Activated B cell treated with CpG ODN at 0.5 μM for 24 hours (primary cell): ENCODE measurements at regions not wholly inside any gene's neighbourhood (a gene's known extent, or its start where the extent isn't known, plus 50 kb on each side); places are given as distances from the start of the nearest gene placed in this dataset.
"Not testable (repeated sequence)": the region's sequence is repeated elsewhere in the genome, so short reads cannot be mapped to it uniquely, and the experiment has no call there.

Experiments
- ATAC-seq: fragments of 200-7000 bp; cut with Tn5 transposase; one replicate; pipeline ENCODE4 v1.10.0; 2021; ENCODE audit warnings: low read depth, mild to moderate bottlenecking, moderate library complexity
- CTCF ChIA-PET: fragments of 350-600 bp; sonication (Branson Sonifier 250); formaldehyde crosslinking; loops from one replicate; lab custom pipeline; 2021; ENCODE audit warnings: antibody characterized with exemption; lab: Charles Lee
- POLR2A ChIA-PET: fragments of 350-600 bp; sonication (Branson Sonifier 250); formaldehyde crosslinking; loops from one replicate; lab custom pipeline; 2021; ENCODE audit warnings: antibody characterized with exemption; lab: Charles Lee
- DNase-seq: peaks from one replicate; pipeline ENCODE4 v3.0.0; 2022
- H3K27ac Mint-ChIP-seq: one replicate; pipeline ENCODE4 v1.8.0; 2020; ENCODE audit warnings: mixed read lengths
- H3K27me3 Mint-ChIP-seq: one replicate; pipeline ENCODE4 v1.8.0; 2021; ENCODE audit warnings: mixed read lengths
- H3K36me3 Mint-ChIP-seq: one replicate; pipeline ENCODE4 v1.8.0; 2021; ENCODE audit warnings: low read depth, mixed read lengths
- H3K4me1 Mint-ChIP-seq: one replicate; pipeline ENCODE4 v1.8.0; 2021; ENCODE audit warnings: mixed read lengths
- H3K4me3 Mint-ChIP-seq: one replicate; pipeline ENCODE4 v1.8.0; 2020; ENCODE audit warnings: mild to moderate bottlenecking, mixed read lengths
- H3K9me3 Mint-ChIP-seq: one replicate; pipeline ENCODE4 v1.8.0; 2020; ENCODE audit warnings: mixed read lengths
- intact Hi-C: fragments of 100-400 bp; cut with micrococcal nuclease; formaldehyde crosslinking; loops from one replicate; pipeline ENCODE4 v1.15.1; 2024
- TF ChIP-seq, protein P1 (sequence below): fragments of 200-600 bp; IDR thresholded peaks from one replicate; pipeline ENCODE4 v1.8.0; 2022; ENCODE audit warnings: antibody characterized with exemption, mild to moderate bottlenecking

DNA sequence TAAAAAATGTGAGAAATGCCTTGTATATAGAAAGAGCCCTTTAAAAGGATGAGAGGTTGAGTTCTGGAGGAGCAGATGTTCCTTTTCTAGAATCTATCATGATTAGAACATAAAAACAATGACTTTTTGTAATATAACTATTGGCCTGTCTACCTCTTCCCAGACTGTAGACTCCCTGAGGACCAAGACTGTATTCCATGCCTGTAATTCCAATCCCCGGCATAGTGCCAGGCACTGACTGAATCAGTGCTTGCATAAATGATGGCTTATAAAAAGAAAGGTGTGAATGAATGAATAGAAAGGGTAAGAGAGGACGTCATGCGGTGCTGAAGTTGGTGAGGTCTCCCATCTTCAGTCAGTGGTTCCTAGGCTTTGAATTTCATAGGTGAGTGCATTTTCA lies 92.6 kb upstream of the GDNF start:
- H3K36me3 Mint-ChIP-seq = no peaks in the 10 kb centered on the region
- TF ChIP-seq, protein P1, sequence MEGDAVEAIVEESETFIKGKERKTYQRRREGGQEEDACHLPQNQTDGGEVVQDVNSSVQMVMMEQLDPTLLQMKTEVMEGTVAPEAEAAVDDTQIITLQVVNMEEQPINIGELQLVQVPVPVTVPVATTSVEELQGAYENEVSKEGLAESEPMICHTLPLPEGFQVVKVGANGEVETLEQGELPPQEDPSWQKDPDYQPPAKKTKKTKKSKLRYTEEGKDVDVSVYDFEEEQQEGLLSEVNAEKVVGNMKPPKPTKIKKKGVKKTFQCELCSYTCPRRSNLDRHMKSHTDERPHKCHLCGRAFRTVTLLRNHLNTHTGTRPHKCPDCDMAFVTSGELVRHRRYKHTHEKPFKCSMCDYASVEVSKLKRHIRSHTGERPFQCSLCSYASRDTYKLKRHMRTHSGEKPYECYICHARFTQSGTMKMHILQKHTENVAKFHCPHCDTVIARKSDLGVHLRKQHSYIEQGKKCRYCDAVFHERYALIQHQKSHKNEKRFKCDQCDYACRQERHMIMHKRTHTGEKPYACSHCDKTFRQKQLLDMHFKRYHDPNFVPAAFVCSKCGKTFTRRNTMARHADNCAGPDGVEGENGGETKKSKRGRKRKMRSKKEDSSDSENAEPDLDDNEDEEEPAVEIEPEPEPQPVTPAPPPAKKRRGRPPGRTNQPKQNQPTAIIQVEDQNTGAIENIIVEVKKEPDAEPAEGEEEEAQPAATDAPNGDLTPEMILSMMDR = no peak
- peaks cover under 1% of the 10 kb centered on the region for H3K27me3 Mint-ChIP-seq
- peaks cover 6% of the 10 kb centered on the region for H3K9me3 Mint-ChIP-seq
- intact Hi-C loops = no loop called here
- CTCF ChIA-PET = no interaction called here
- POLR2A ChIA-PET = no interaction called here
- ATAC-seq = no peak
- DNase-seq = no peak
- no peaks in the 10 kb centered on the region for H3K4me1 Mint-ChIP-seq
- H3K4me3 Mint-ChIP-seq = no peak overlapping the region
- H3K27ac Mint-ChIP-seq = no peak overlapping the region

DNA sequence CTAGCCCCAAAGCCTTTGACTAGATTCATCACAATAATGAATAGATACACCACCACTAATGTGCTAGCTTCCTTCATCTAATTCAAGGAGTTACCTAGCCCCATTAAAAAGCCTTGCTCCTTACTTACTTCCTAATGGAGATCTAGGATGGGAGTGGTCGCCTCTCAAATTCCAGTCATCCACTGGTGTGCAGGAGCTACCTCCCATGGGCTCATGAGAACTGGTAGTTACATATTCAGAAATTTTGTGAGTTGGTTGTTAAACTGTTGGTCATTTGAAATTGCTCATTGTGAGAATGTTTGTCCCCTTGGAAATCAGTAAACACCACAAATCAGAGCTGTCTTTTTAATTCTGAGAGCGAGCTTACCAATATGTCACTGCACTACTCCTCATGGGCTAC lies 91.7 kb upstream of the GDNF start:
- Mint-ChIP-seq H3K27ac (no peak overlapping the region), H3K9me3 (peaks cover 1% of the 10 kb centered on the region), H3K4me1 (no peaks in the 10 kb centered on the region), H3K27me3 (peaks cover 6% of the 10 kb centered on the region), H3K36me3 (no peaks in the 10 kb centered on the region), H3K4me3 (no peak overlapping the region)
- TF ChIP-seq, protein P1 = no peak
- DNase-seq (no peak), ATAC-seq (no peak)
- ChIA-PET CTCF (no interaction called here), POLR2A (no interaction called here)
- intact Hi-C loops = no loop called here

DNA sequence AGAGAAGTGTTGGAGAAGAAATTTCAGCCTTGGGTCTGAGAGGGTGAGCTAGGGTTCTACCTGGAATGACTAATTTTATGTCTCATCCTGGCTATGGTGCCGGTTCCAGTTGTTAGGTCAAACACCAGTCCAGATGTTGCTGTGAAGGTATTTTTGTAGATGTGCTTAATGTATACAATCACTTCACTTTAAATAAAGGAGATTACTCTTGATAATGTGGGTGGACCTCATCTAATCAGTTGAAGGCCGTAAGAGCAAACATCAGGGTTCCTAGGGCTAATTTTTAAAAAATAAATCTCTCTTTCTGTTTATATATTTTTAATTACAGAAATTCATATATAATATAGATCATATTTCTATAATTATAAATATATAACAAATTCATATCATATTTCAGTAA lies 90.5 kb upstream of the GDNF start:
- TF ChIP-seq, protein P1 = no peak
- Mint-ChIP-seq H3K4me1 (no peaks in the 10 kb centered on the region), H3K27ac (no peak overlapping the region), H3K36me3 (no peaks in the 10 kb centered on the region), H3K27me3 (peaks cover 8% of the 10 kb centered on the region), H3K9me3 (no peaks in the 10 kb centered on the region), H3K4me3 (no peak overlapping the region)
- ChIA-PET CTCF (no interaction called here), POLR2A (no interaction called here)
- DNase-seq (no peak), ATAC-seq (no peak)
- intact Hi-C loops = no loop called here

DNA sequence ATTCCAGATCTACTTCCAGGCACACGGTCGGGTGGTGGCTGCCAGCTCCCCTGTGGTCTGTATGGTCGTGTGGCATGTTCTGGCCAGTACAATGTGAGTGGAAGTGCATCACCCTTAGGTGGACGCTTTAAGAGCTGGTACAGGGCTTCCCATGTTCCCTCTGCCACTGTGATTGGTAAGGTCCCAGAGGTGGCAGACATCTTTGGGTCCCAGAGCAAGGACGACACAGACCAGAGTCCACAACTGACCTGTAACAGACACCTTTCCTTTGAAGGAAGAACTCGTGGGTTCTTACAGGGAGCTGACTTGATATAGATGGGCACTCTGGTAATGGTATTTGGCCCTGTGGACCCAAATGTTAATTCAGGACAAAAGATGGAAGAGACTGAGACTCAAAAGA lies 90.0 kb upstream of the GDNF start:
- no peak overlapping the region for H3K4me3 Mint-ChIP-seq
- intact Hi-C loops = no loop called here

DNA sequence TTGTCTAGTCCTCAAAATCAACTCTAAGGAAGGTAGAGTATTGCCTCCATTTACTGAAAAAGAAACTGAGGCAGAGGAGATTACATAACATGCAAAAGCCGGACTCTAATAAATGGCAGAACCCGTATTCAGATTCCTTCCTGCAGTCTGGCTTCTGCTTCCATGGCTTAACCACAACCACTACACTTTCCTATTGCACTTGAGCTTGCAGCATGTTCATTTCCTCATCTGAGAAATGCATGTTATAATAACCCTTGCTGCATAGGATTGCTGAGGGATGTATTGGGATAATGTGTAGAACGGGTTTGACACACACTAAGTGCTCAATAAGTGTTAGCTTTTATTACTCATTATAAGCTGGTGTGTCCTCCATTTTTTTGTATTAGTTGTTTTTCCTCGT lies 87.9 kb upstream of the GDNF start:
- DNase-seq, CTCF ChIA-PET, intact Hi-C loops, H3K4me3 Mint-ChIP-seq, ATAC-seq, POLR2A ChIA-PET, H3K27ac Mint-ChIP-seq, H3K9me3 Mint-ChIP-seq, H3K36me3 Mint-ChIP-seq, H3K4me1 Mint-ChIP-seq: not testable (repeated sequence)
- H3K27me3 Mint-ChIP-seq = peaks cover 11% of the 10 kb centered on the region

More for the DNA sequence above, 90.0 kb upstream of the GDNF start:
- H3K27ac Mint-ChIP-seq = no peak overlapping the region
- no peaks in the 10 kb centered on the region for H3K36me3 Mint-ChIP-seq
- TF ChIP-seq, protein P1 = no peak
- ChIA-PET CTCF (no interaction called here), POLR2A (no interaction called here)
- DNase-seq = no peak
- ATAC-seq = no peak
- H3K27me3 Mint-ChIP-seq = peaks cover 11% of the 10 kb centered on the region
- no peaks in the 10 kb centered on the region for H3K4me1 Mint-ChIP-seq
- no peaks in the 10 kb centered on the region for H3K9me3 Mint-ChIP-seq

DNA sequence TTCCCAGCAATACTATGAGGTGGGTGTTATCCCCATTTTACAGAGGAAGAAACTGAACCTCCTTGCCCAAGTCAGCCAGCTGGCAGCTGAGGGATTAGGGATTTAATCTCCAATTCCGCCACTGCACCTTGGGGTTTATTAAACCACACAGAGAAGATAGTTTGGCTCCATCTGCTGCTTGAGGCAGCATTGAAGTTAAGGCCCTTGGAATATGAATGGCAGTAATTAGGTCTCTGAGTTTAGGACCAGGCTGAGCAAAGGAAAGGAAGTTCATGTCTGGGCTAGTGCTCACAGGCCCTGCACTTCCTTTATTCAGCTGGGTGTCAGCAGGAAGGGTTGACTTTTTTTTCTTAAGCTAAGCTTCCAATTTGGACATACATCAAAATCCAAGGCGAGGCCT lies 86.9 kb upstream of the GDNF start:
- intact Hi-C loops = no loop called here
- ChIA-PET CTCF (no interaction called here), POLR2A (no interaction called here)
- no peak for ATAC-seq
- no peak for DNase-seq
- no peaks in the 10 kb centered on the region for H3K36me3 Mint-ChIP-seq
- H3K4me3 Mint-ChIP-seq = no peak overlapping the region
- peaks cover 11% of the 10 kb centered on the region for H3K27me3 Mint-ChIP-seq
- no peaks in the 10 kb centered on the region for H3K4me1 Mint-ChIP-seq
- no peak overlapping the region for H3K27ac Mint-ChIP-seq
- TF ChIP-seq, protein P1 = no peak
- no peaks in the 10 kb centered on the region for H3K9me3 Mint-ChIP-seq
